MCF 10A (cell line): ENCODE measurements at regions not wholly inside any gene's neighbourhood (a gene's known extent, or its start where the extent isn't known, plus 50 kb on each side); places are given as distances from the start of the nearest gene placed in this dataset.
A peak's percentile ranks its signal among the peaks of the same experiment; 100 is the strongest.
"Not testable (repeated sequence)": the region's sequence is repeated elsewhere in the genome, so short reads cannot be mapped to it uniquely, and the experiment has no call there.

ENCODE experiments used
- BruUV-seq: library from RNA; stranded (reverse); fragments of 400-500 nt; replicated peaks from 2 replicates; lab custom pipeline; 2021; lab: Mats Ljungman, UMichigan
- CTCF ChIA-PET: fragments of 300-600 bp; sonication (Branson Sonifier 250); formaldehyde crosslinking; extraction: SDS; loops from one replicate; lab custom pipeline; 2021; ENCODE audit warnings: antibody characterized with exemption, inconsistent platforms; lab: Yijun Ruan, JAX
- POLR2A ChIA-PET: fragments of 300-600, 350-650 bp; sonication (Branson Sonifier 250); formaldehyde crosslinking; extraction: SDS; loops from one replicate; lab custom pipeline; 2020; ENCODE audit warnings: antibody characterized with exemption, inconsistent platforms; lab: Yijun Ruan, JAX
- DNase-seq: peaks from one replicate; pipeline ENCODE4 v3.0.0-alpha.2; 2018; ENCODE audit not compliant: unreplicated experiment
- H3K27ac Mint-ChIP-seq: one replicate; pipeline ENCODE4 v1.8.0; 2022; ENCODE audit warnings: mild to moderate bottlenecking, low read depth, mixed read lengths; ENCODE audit not compliant: unreplicated experiment
- H3K27me3 Mint-ChIP-seq: one replicate; pipeline ENCODE4 v1.8.0; 2022; ENCODE audit warnings: mixed read lengths; ENCODE audit not compliant: insufficient read depth, unreplicated experiment
- H3K36me3 Mint-ChIP-seq: one replicate; pipeline ENCODE4 v1.8.0; 2022; ENCODE audit warnings: mild to moderate bottlenecking, moderate library complexity, mixed read lengths; ENCODE audit not compliant: insufficient read depth, unreplicated experiment
- H3K4me1 Mint-ChIP-seq: one replicate; pipeline ENCODE4 v1.8.0; 2022; ENCODE audit warnings: mixed read lengths; ENCODE audit not compliant: insufficient read depth, unreplicated experiment
- H3K4me3 Mint-ChIP-seq: one replicate; pipeline ENCODE4 v1.8.0; 2022; ENCODE audit warnings: mild to moderate bottlenecking, moderate library complexity, mixed read lengths; ENCODE audit not compliant: unreplicated experiment
- H3K9me3 Mint-ChIP-seq: one replicate; pipeline ENCODE4 v1.8.0; 2022; ENCODE audit warnings: mixed read lengths; ENCODE audit not compliant: unreplicated experiment
- CTCF ChIP-seq: fragments of 200-600 bp; IDR thresholded peaks from one replicate; pipeline ENCODE4 v1.8.0; 2022; ENCODE audit warnings: antibody characterized with exemption, mild to moderate bottlenecking; ENCODE audit not compliant: unreplicated experiment
- intact Hi-C: fragments of 100-400 bp; cut with micrococcal nuclease; formaldehyde crosslinking; loops from 2 replicates; pipeline ENCODE4 v1.14.1; 2022

DNA sequence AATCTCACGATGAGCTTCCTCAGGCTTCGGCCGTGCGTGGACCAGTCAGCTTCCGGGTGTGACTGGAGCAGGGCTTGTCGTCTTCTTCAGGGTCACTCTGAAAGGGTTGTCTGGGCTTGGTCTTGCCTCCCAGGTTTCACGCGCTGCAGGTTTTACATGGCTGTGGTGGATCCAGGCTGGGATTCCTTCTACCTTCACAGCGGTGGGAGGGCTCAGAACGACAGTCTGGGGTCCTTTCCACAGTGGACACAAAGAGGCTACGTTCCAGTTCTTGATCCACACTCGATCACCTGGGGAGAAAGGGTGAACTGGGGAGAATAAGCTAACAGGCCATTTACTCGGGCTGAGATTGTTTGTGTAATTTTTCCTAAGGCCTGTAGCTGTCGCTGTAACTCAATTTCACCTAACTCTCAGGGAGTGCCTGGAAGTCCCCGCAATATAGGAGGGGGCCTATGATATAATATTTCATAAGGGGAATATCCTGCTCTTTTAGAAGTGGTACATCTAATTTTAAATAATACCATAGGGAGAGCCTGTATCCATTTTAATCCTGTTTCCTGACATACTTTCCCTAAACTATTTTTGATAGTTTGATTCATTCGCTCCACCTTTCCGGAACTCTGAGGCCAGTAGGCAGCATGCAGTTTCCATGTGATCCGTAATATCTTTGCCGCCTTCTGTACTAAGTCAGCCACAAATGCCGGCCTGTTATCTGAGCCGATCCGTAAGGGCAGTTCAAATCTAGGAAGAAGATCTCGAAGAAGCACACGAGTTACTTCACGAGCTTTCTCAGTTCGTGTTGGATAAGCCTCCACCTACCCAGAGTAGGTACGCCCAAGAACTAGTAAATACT is 97.4 kb upstream of the ZNF195 start:
- intact Hi-C loops, H3K27me3 Mint-ChIP-seq, POLR2A ChIA-PET, H3K27ac Mint-ChIP-seq, BruUV-seq, H3K9me3 Mint-ChIP-seq, H3K4me1 Mint-ChIP-seq, DNase-seq, H3K36me3 Mint-ChIP-seq: not testable (repeated sequence)
- CTCF ChIA-PET, result interaction anchor here (0.6 to 1.3 kb wide), 5 partner anchors 42 to 245 kb away, joined by 3 to 4 read pairs (median 3); partner anchors contain the start of gene ART1
- peak overlapping the region; percentile 33 for H3K4me3 Mint-ChIP-seq

DNA sequence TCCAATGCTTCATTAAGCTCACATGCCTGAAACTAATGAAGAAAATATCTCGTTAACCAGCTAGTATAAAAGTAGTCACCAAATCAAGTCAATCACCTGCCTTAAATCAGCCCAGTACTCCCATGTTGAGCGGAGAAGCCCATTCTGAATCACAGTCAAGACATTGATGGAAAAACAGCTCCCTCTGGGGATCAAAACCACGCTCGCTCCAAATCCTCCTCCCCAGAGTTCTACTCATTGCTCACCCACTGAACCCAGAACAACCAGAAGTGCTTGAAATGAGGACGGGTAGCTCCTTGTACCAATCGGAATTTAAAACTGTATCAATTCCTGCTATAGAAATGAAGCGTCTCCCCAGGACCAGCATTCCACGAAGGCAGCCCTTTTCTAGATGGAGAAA is 90.0 kb upstream of the ZNF195 start:
- intact Hi-C loops, H3K4me3 Mint-ChIP-seq, H3K36me3 Mint-ChIP-seq, POLR2A ChIA-PET, CTCF ChIA-PET, H3K9me3 Mint-ChIP-seq, BruUV-seq, DNase-seq, H3K27ac Mint-ChIP-seq, H3K4me1 Mint-ChIP-seq: not testable (repeated sequence)
- peaks cover 33% of the 10 kb centered on the region for H3K27me3 Mint-ChIP-seq

DNA sequence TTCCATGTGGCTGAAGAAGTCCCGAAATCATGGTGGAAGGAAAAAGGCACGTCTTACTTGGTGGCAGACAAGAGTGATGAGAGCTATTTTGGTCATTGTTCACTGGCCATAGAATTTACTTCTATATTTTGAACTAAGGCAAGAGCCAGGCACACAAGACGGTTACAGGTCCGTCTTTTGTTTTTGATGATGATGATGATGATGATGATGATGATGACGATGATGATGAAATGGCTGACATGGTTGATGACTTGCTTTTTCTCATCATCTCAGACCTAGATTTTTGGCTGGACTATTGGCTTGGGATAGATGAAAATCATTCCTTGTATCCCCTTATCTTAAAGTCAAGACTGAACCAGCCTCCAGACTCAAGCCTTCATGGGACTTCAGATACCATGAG is 88.7 kb upstream of the ZNF195 start:
- H3K4me1 Mint-ChIP-seq, H3K27ac Mint-ChIP-seq, CTCF ChIA-PET, H3K4me3 Mint-ChIP-seq, BruUV-seq, H3K36me3 Mint-ChIP-seq, DNase-seq, intact Hi-C loops, H3K9me3 Mint-ChIP-seq, POLR2A ChIA-PET: not testable (repeated sequence)
- peaks cover 33% of the 10 kb centered on the region for H3K27me3 Mint-ChIP-seq

DNA sequence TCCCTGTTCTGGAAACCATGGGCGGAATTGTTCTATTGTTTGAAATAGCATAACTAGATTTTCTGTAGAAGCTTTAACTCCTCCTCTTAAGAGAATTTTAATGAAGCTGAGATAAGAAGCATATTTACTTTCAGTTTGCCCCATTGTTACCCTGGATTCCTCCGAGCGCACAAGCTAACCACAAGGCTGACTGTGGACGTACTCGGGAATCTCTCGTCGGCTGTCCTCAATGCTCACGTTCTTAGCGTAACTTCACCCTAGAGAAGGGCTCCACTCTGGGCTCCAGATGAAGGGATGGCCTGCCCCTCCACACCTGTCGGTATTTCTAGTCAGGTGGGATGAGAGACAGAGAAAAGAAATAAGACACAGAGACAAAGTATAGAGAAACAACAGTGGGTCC is 76.7 kb upstream of the ZNF195 start:
- H3K9me3 Mint-ChIP-seq, POLR2A ChIA-PET, H3K27me3 Mint-ChIP-seq, H3K27ac Mint-ChIP-seq, DNase-seq, H3K4me3 Mint-ChIP-seq, H3K36me3 Mint-ChIP-seq, BruUV-seq: not testable (repeated sequence)
- peaks cover 11% of the 10 kb centered on the region for H3K4me1 Mint-ChIP-seq
- intact Hi-C loops, result loop anchor here (2.0 to 10.0 kb wide), 2 partner anchors 153 to 349 kb away; partner anchors contain the start of gene PGAP2
- CTCF ChIA-PET, result interaction anchor here (0.7 to 0.9 kb wide), 2 partner anchors 190 to 353 kb away, joined by 3 to 4 read pairs; partner anchors contain the start of gene ART1

DNA sequence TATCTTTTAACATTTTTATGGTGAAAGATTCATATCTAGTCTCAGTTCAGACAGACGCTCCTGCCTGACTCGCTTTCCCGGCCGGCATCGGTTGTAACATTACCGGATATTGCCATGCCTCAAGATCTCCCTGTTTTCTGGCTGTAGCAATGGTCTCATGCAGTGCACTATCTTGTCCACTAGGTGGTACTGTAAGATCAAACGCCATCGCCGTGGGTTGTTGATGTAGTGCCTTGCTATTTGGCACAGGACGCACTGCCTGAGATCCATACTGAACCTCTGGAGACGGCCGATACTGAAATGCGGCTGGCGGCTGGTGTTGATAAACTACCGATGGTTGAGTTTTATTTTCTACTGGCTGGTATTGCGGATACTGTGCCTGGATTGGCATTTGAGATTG is 75.9 kb upstream of the ZNF195 start:
- H3K36me3 Mint-ChIP-seq, H3K9me3 Mint-ChIP-seq, H3K27ac Mint-ChIP-seq, POLR2A ChIA-PET, CTCF ChIA-PET, BruUV-seq, H3K27me3 Mint-ChIP-seq: not testable (repeated sequence)
- peak; percentile 78 for TF ChIP-seq CTCF
- peak; percentile 53 for DNase-seq
- H3K4me1 Mint-ChIP-seq, result peaks cover 11% of the 10 kb centered on the region
- peak overlapping the region; percentile 32 for H3K4me3 Mint-ChIP-seq
- intact Hi-C loops, result loop anchor here (2.0 to 10.0 kb wide), 2 partner anchors 154 to 350 kb away; partner anchors contain the start of gene PGAP2

DNA sequence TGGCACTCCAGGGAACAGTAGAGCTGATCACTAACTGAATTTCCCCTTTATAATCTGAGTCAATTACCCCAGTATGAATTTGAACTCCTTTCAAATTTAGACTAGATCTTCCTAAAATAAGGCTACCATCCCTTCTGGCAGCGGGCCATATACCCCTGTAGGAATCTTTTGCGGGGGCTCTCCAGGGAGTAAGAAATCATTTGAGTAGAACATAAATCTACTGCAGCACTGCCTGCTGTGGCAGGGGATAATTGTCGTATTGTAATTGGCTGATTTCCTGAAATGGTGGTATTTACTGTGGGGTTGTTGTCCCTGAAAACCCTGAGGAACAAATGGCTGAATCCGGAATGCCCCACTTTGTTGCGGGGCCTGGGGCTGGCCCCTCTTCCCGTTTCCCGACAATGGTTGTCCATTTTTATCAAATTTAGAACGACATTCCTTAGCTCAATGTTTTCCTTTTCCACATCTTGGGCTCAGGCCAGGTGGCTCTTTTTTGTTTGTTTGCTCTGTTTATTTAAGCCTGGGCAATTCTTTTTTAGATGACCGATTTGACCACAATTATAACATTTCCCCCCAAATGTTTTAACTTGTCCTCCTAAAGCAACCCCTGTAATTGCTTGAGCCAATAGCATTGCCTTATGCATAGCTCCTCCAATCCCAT is 74.8 kb upstream of the ZNF195 start:
- H3K27me3 Mint-ChIP-seq, H3K36me3 Mint-ChIP-seq, DNase-seq, H3K4me3 Mint-ChIP-seq, H3K9me3 Mint-ChIP-seq, CTCF ChIA-PET, H3K27ac Mint-ChIP-seq, BruUV-seq: not testable (repeated sequence)
- POLR2A ChIA-PET, result interaction anchor here (0.8 kb wide), 1 partner anchor 26 kb away, joined by 3 read pairs; no protein-coding TSS in a partner anchor
- intact Hi-C loops, result loop anchor here (2.0 to 10.0 kb wide), 2 partner anchors 155 to 351 kb away; partner anchors contain the start of gene PGAP2
- peaks cover 11% of the 10 kb centered on the region for H3K4me1 Mint-ChIP-seq

GRCh38 chr11:3450822-3451221 is 71.9 kb upstream of the ZNF195 start:
- H3K4me3 Mint-ChIP-seq, POLR2A ChIA-PET, DNase-seq, H3K9me3 Mint-ChIP-seq, CTCF ChIA-PET, H3K27ac Mint-ChIP-seq, BruUV-seq, H3K36me3 Mint-ChIP-seq: not testable (repeated sequence)
- H3K4me1 Mint-ChIP-seq, result peaks cover 16% of the 10 kb centered on the region
- intact Hi-C loops, result loop anchor here (10.0 kb wide), 1 partner anchor 354 kb away; the partner anchor contains the start of gene PGAP2
- peaks cover 12% of the 10 kb centered on the region for H3K27me3 Mint-ChIP-seq

DNA sequence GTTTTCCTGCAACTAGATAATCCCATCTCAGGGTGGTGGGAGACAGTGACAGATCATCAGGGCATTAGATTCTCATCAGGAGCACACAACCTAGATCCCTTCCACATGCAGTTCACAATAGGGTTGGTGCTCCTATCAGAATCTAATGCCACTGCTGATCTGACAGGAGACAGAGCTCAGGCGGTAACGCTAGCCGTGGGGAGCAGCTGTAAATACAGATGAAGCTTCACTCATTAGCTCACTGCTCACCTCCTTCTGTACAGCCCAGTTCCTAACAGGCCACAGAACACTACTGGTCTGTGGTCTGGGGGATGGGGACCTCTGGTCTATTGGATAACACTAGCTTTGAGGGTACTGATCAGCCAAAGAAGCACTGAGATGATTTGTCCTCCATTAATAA is 66.6 kb upstream of the ZNF195 start:
- H3K27ac Mint-ChIP-seq, DNase-seq, CTCF ChIA-PET, BruUV-seq, H3K4me1 Mint-ChIP-seq, POLR2A ChIA-PET, H3K4me3 Mint-ChIP-seq, H3K9me3 Mint-ChIP-seq, intact Hi-C loops, H3K36me3 Mint-ChIP-seq: not testable (repeated sequence)
- peaks cover 39% of the 10 kb centered on the region for H3K27me3 Mint-ChIP-seq
